MM.1S (cell line): ENCODE measurements at regions not wholly inside any gene's neighbourhood (a gene's known extent, or its start where the extent isn't known, plus 50 kb on each side); places are given as distances from the start of the nearest gene placed in this dataset.

Experiments
- CTCF ChIP-seq: fragments of 300-600 bp; sonication (generic); IDR thresholded peaks from 2 replicates; pipeline ENCODE4 v1.5.1; 2016; ENCODE audit warnings: antibody characterized with exemption, low read length, mixed read lengths
- EZH2 ChIP-seq: fragments of 300-600 bp; sonication (generic); optimal IDR thresholded peaks from 2 replicates; pipeline ENCODE3; 2017; ENCODE audit warnings: low read depth, mild to moderate bottlenecking, antibody characterized with exemption, low read length, mixed read lengths
- EZH2phosphoT487 ChIP-seq: fragments of 300-600 bp; sonication (generic); IDR thresholded peaks from 2 replicates; pipeline ENCODE4 v1.6.1; 2018; ENCODE audit warnings: antibody characterized with exemption, low read length

- TF ChIP-seq CTCF = peak; percentile 63
- TF ChIP-seq EZH2 = no peak
- TF ChIP-seq EZH2phosphoT487 = no peak
Observed at GRCh38 chr12:23376238-23376637, 573.2 kb downstream of the SOX5 start.
